Spleen (tissue), 11 donors: ENCODE measurements at regions not wholly inside any gene's neighbourhood (a gene's known extent, or its start where the extent isn't known, plus 50 kb on each side); places are given as distances from the start of the nearest gene placed in this dataset.

ENCODE experiments used
- DNase-seq: peaks from one replicate; pipeline ENCODE4 v3.0.0-alpha.2; 2020
- H3K27ac ChIP-seq, 8 donors: fragments of 200-600 bp; sonication (generic) in 7 of 8; 1 replicate in 4 of 8; 2 replicates in 4 of 8; pipeline versions ENCODE4 v1.5.0 to v1.8.0; 2016 to 2021; ENCODE audit warnings: inconsistent platforms in 4 of 8, mild to moderate bottlenecking in 4 of 8, moderate library complexity in 1 of 8
- H3K27me3 ChIP-seq, 7 donors: fragments of 200-600 bp; sonication (generic) in 6 of 7; replicated peaks in 1 of 7; 1 replicate in 4 of 7; 2 replicates in 3 of 7; pipeline versions ENCODE4 v1.5.0 to v1.8.0; 2016 to 2021; ENCODE audit warnings: inconsistent platforms in 3 of 7, mild to moderate bottlenecking in 1 of 7
- H3K36me3 ChIP-seq, 6 donors: fragments of 200-600 bp; sonication (generic) in 5 of 6; 1 replicate in 4 of 6; 2 replicates in 2 of 6; pipeline versions ENCODE4 v1.5.0 to v1.8.0; 2016 to 2021; ENCODE audit warnings: inconsistent platforms in 2 of 6
- H3K4me1 ChIP-seq, 6 donors: fragments of 200-600 bp; sonication (generic) in 5 of 6; 1 replicate in 3 of 6; 2 replicates in 3 of 6; pipeline versions ENCODE4 v1.5.0 to v1.8.0; 2016 to 2021; ENCODE audit warnings: inconsistent platforms in 3 of 6
- H3K4me3 ChIP-seq, 8 donors: fragments of 200-600 bp; sonication (generic) in 7 of 8; 1 replicate in 4 of 8; 2 replicates in 4 of 8; pipeline versions ENCODE4 v1.5.0 to v1.8.0; 2016 to 2021; ENCODE audit warnings: inconsistent platforms in 4 of 8, mild to moderate bottlenecking in 4 of 8, moderate library complexity in 2 of 8
- H3K9me3 ChIP-seq, 8 donors: fragments of 200-600 bp; sonication (generic) in 7 of 8; 1 replicate in 4 of 8; 2 replicates in 4 of 8; pipeline versions ENCODE4 v1.5.0 to v1.8.0; 2016 to 2021; ENCODE audit warnings: inconsistent platforms in 4 of 8
- CTCF ChIP-seq, 11 experiments: fragments of 200-600 bp in 7 of 11; fragments of 450-650 bp in 4 of 11; sonication (generic) in 4 of 11; IDR thresholded peaks in 8 of 11; conservative IDR thresholded peaks in 3 of 11; 1 replicate in 7 of 11; 2 replicates in 4 of 11; pipeline versions ENCODE4 v1.4.0 to v1.8.0; 2016 to 2021; ENCODE audit warnings: antibody characterized with exemption in 11 of 11, inconsistent platforms in 4 of 11, mild to moderate bottlenecking in 1 of 11
- POLR2A ChIP-seq, 3 donors: fragments of 450-650 bp; IDR thresholded peaks; one replicate each; pipeline ENCODE4 v1.5.1; 2017; ENCODE audit warnings: antibody characterized with exemption in 3 of 3, mild to moderate bottlenecking in 1 of 3
- POLR2AphosphoS5 ChIP-seq, 3 donors: sonication (generic); formaldehyde crosslinking; IDR thresholded peaks; one replicate each; pipeline ENCODE4 v1.5.1; 2017; ENCODE audit warnings: antibody characterized with exemption in 3 of 3
- WGBS, 5 donors: extraction: QIAGEN DNeasy Blood & Tissue Kit in 3 of 5; methylation state at CpG; one replicate each; pipeline versions ENCODE4 v1.1.5 to v1.1.7; 2013 to 2018; 5-methylcytosine and 5-hydroxymethylcytosine counted together
- intact Hi-C: fragments of 100-400 bp; cut with DNase I; formaldehyde crosslinking; loops from one replicate; pipeline ENCODE4 v1.15.0; 2023; ENCODE audit warnings: low total_unique reads
- donor health status: healthy with polysubstance abuse.
- donor health status: DM: no; HTN: no; CAD: no; lungs with moderate emphysema.
- donor health status: DM: no; HTN: no; CAD: no.
- donor health status: Bipolar disorder and iron deficiency.
- donor health status: healthy.
- donor health status: DM: no; HTN: no; CAD: no.
- donor health status: DM: yes; HTN: yes; CAD: no.

GRCh38 chr1:198947456-198947855 lies 308.6 kb downstream of the PTPRC start:
- DNase-seq, result no peak
- Histone ChIP-seq H3K36me3 (no peaks in the 10 kb centered on the region), H3K27me3 (no peaks in the 10 kb centered on the region), H3K4me1 (no peaks in the 10 kb centered on the region), H3K4me3 (no peak overlapping the region), H3K9me3 (no peaks in the 10 kb centered on the region), H3K27ac (no peak overlapping the region)
- TF ChIP-seq POLR2AphosphoS5 (IDR thresholded peaks at IDR 0.05) (no peak), CTCF (IDR thresholded peaks at IDR 0.05 in 8 of 11, conservative IDR thresholded peaks at IDR 0.05 in 3 of 11) (no peak), POLR2A (IDR thresholded peaks at IDR 0.05) (no peak)
- intact Hi-C loops, result no loop called here
- 85 to 97% (median 94%) methylated on average over 1 of the region's 1 CpG for WGBS, 5 donors

GRCh38 chr1:198948895-198949659 lies 310.2 kb downstream of the PTPRC start:
- Histone ChIP-seq H3K27ac (no peak overlapping the region), H3K4me3 (no peak overlapping the region), H3K9me3 (no peaks in the 10 kb centered on the region), H3K36me3 (no peaks in the 10 kb centered on the region), H3K27me3 (no peaks in the 10 kb centered on the region), H3K4me1 (no peaks in the 10 kb centered on the region)
- WGBS, 5 donors, result 93 to 97% (median 97%) methylated on average over 17 to 28 of the region's 28 CpGs
- intact Hi-C loops, result no loop called here
- TF ChIP-seq POLR2A (IDR thresholded peaks at IDR 0.05) (no peak), POLR2AphosphoS5 (IDR thresholded peaks at IDR 0.05) (no peak), CTCF (IDR thresholded peaks at IDR 0.05 in 8 of 11, conservative IDR thresholded peaks at IDR 0.05 in 3 of 11) (no peak)
- DNase-seq, result no peak

- H3K27me3 ChIP-seq, result no peaks in the 10 kb centered on the region
- no peaks in the 10 kb centered on the region for H3K4me1 ChIP-seq
- no peak overlapping the region for H3K4me3 ChIP-seq
- H3K9me3 ChIP-seq, result peaks cover 0 to 8% (median 4%) of the 10 kb centered on the region in 8 donors
- H3K36me3 ChIP-seq, result no peaks in the 10 kb centered on the region
- WGBS, 5 donors, result 79 to 99% (median 98%) methylated on average over 3 of the region's 3 CpGs
- no peak overlapping the region for H3K27ac ChIP-seq
- TF ChIP-seq POLR2AphosphoS5 (IDR thresholded peaks at IDR 0.05), result no peak
- no peak for TF ChIP-seq POLR2A (IDR thresholded peaks at IDR 0.05)
- intact Hi-C loops, result no loop called here
- no peak for DNase-seq
These were observed 311.2 kb downstream of the PTPRC start for GRCh38 chr1:198950036-198950435.

GRCh38 chr1:198955085-198955484 lies 316.2 kb downstream of the PTPRC start:
- Histone ChIP-seq H3K27me3 (no peaks in the 10 kb centered on the region), H3K27ac (no peak overlapping the region), H3K36me3 (no peaks in the 10 kb centered on the region), H3K4me3 (no peak overlapping the region), H3K4me1 (no peaks in the 10 kb centered on the region), H3K9me3 (peaks cover 0 to 18% (median 10%) of the 10 kb centered on the region in 8 donors)
- intact Hi-C loops, result no loop called here
- TF ChIP-seq POLR2AphosphoS5 (IDR thresholded peaks at IDR 0.05), result no peak
- TF ChIP-seq POLR2A (IDR thresholded peaks at IDR 0.05), result no peak
- no peak for TF ChIP-seq CTCF (IDR thresholded peaks at IDR 0.05 in 8 of 11, conservative IDR thresholded peaks at IDR 0.05 in 3 of 11)
- no peak for DNase-seq
